ENCODE measurements at regions not wholly inside any gene's neighbourhood (a gene's known extent, or its start where the extent isn't known, plus 50 kb on each side); places are given as distances from the start of the nearest gene placed in this dataset.

DNA sequence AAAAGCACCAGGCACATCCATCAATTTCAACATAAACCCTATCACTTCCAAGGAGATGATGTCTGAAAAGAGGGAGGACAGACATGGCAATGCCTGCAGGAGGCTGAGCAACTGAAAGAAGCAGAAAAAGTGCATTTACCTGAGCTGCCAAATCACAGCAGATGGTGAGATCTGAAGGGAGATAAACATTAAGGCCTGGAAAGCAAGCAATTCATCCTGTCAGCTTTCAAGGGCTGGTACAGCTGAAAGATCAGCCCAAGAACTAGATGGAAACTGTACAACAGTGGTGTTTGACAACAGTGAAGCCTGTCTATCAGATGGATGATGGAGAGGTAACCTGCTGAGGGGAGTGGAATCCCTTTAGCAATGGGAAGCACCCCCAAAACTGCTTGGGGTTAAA is 433.2 kb upstream of the ZNF608 start:
- TF ChIP-seq, protein P1, sequence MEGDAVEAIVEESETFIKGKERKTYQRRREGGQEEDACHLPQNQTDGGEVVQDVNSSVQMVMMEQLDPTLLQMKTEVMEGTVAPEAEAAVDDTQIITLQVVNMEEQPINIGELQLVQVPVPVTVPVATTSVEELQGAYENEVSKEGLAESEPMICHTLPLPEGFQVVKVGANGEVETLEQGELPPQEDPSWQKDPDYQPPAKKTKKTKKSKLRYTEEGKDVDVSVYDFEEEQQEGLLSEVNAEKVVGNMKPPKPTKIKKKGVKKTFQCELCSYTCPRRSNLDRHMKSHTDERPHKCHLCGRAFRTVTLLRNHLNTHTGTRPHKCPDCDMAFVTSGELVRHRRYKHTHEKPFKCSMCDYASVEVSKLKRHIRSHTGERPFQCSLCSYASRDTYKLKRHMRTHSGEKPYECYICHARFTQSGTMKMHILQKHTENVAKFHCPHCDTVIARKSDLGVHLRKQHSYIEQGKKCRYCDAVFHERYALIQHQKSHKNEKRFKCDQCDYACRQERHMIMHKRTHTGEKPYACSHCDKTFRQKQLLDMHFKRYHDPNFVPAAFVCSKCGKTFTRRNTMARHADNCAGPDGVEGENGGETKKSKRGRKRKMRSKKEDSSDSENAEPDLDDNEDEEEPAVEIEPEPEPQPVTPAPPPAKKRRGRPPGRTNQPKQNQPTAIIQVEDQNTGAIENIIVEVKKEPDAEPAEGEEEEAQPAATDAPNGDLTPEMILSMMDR (IDR thresholded peaks at IDR 0.05), result no peak
- TF ChIP-seq EZH2 (IDR thresholded peaks at IDR 0.05) (no peak), EZH2phosphoT487 (IDR thresholded peaks at IDR 0.05) (no peak)
